ENCODE measurements at regions not wholly inside any gene's neighbourhood (a gene's known extent, or its start where the extent isn't known, plus 50 kb on each side); places are given as distances from the start of the nearest gene placed in this dataset.
"Not testable (repeated sequence)": the region's sequence is repeated elsewhere in the genome, so short reads cannot be mapped to it uniquely, and the experiment has no call there.

- DNase-seq (ENCODE audit: low spot score): no peak
Observed at GRCh38 chr9:19656704-19657103, 132.1 kb downstream of the SLC24A2 start.

GRCh38 chr9:19651681-19652080, 137.2 kb downstream of the SLC24A2 start:
- DNase-seq (ENCODE audit: low spot score): no peak

GRCh38 chr9:19650312-19650711, 138.5 kb downstream of the SLC24A2 start:
- DNase-seq (ENCODE audit: low spot score): no peak

- no peak for DNase-seq (ENCODE audit: low spot score)
Observed at GRCh38 chr9:19649336-19650041, 139.3 kb downstream of the SLC24A2 start.

- no peak for DNase-seq (ENCODE audit: low spot score)
Observed at GRCh38 chr9:19648672-19649071, 140.2 kb downstream of the SLC24A2 start.

GRCh38 chr9:19643875-19644274, 145.0 kb downstream of the SLC24A2 start:
- no peak for DNase-seq (ENCODE audit: low spot score)

- no peak for DNase-seq (ENCODE audit: low spot score)
Observed at GRCh38 chr9:19642256-19642655, 146.6 kb downstream of the SLC24A2 start.

GRCh38 chr9:19641046-19641445, 147.8 kb downstream of the SLC24A2 start:
- no peak for DNase-seq (ENCODE audit: low spot score)

- DNase-seq (ENCODE audit: low spot score): no peak
Observed at GRCh38 chr9:19640014-19640413, 148.8 kb downstream of the SLC24A2 start.

- DNase-seq (ENCODE audit: low spot score): no peak
Observed at GRCh38 chr9:19637084-19637483, 151.8 kb downstream of the SLC24A2 start.

- no peak for DNase-seq (ENCODE audit: low spot score)
Observed at GRCh38 chr9:19634881-19635280, 154.0 kb downstream of the SLC24A2 start.

GRCh38 chr9:19631181-19631580, 157.7 kb downstream of the SLC24A2 start:
- no peak for DNase-seq (ENCODE audit: low spot score)

- DNase-seq (ENCODE audit: low spot score): no peak
Observed at GRCh38 chr9:19630760-19631159, 158.1 kb downstream of the SLC24A2 start.

GRCh38 chr9:19629488-19629887, 159.3 kb downstream of the SLC24A2 start:
- DNase-seq (ENCODE audit: low spot score): no peak

- DNase-seq (ENCODE audit: low spot score): not testable (repeated sequence)
Observed at GRCh38 chr9:19625426-19625825, 163.4 kb downstream of the SLC24A2 start.

- no peak for DNase-seq (ENCODE audit: low spot score)
Observed at GRCh38 chr9:19624519-19624918, 164.3 kb downstream of the SLC24A2 start.

- DNase-seq (ENCODE audit: low spot score): no peak
Observed at GRCh38 chr9:19623941-19624340, 164.9 kb downstream of the SLC24A2 start.

GRCh38 chr9:19620326-19620725, 168.5 kb downstream of the SLC24A2 start:
- no peak for DNase-seq (ENCODE audit: low spot score)

GRCh38 chr9:19619221-19619620, 169.6 kb downstream of the SLC24A2 start:
- DNase-seq (ENCODE audit: low spot score): no peak

- DNase-seq (ENCODE audit: low spot score): no peak
Observed at GRCh38 chr9:19618816-19619215, 170.0 kb downstream of the SLC24A2 start.

- no peak for DNase-seq (ENCODE audit: low spot score)
Observed at GRCh38 chr9:19615036-19615624, 173.7 kb downstream of the SLC24A2 start.

- DNase-seq (ENCODE audit: low spot score): no peak
Observed at GRCh38 chr9:19614294-19614693, 174.5 kb downstream of the SLC24A2 start.

- DNase-seq (ENCODE audit: low spot score): no peak
Observed at GRCh38 chr9:19600538-19600937, 188.3 kb downstream of the SLC24A2 start.

GRCh38 chr9:19598722-19599121, 189.9 kb downstream of the ACER2 start:
- no peak for DNase-seq (ENCODE audit: low spot score)

All from H4 (cell line).